Uterus (tissue), 3 donors: ENCODE measurements at regions not wholly inside any gene's neighbourhood (a gene's known extent, or its start where the extent isn't known, plus 50 kb on each side); places are given as distances from the start of the nearest gene placed in this dataset.

ENCODE experiments used
- DNase-seq, 2 donors: peaks; one replicate each; pipeline ENCODE4 v3.0.0-alpha.2; 2019 to 2020
- H3K27ac ChIP-seq, 2 donors: fragments of 200-600 bp; sonication (generic); 1 replicate in 1 of 2; 2 replicates in 1 of 2; pipeline ENCODE4 v1.5.1; 2016 to 2018
- H3K27me3 ChIP-seq, 2 donors: fragments of 200-600 bp; sonication (generic); one replicate each; pipeline ENCODE4 v1.5.1; 2018 to 2019; ENCODE audit warnings: control low read depth in 1 of 2
- H3K36me3 ChIP-seq, 2 donors: fragments of 200-600 bp; sonication (generic); one replicate each; pipeline ENCODE4 v1.5.1; 2019; ENCODE audit warnings: control low read depth in 1 of 2
- H3K4me1 ChIP-seq, 2 donors: fragments of 200-600 bp; sonication (generic); one replicate each; pipeline ENCODE4 v1.5.1; 2018 to 2019; ENCODE audit warnings: control low read depth in 1 of 2
- H3K4me3 ChIP-seq, 2 donors: fragments of 200-600 bp; sonication (generic); 1 replicate in 1 of 2; 2 replicates in 1 of 2; pipeline ENCODE4 v1.5.1; 2018 to 2019; ENCODE audit warnings: mild to moderate bottlenecking in 1 of 2
- H3K9me3 ChIP-seq, 2 donors: fragments of 200-600 bp; sonication (generic); one replicate each; pipeline ENCODE4 v1.5.1; 2019; ENCODE audit warnings: control low read depth in 1 of 2
- POLR2A ChIP-seq, 2 donors: fragments of 450-650 bp; IDR thresholded peaks; one replicate each; pipeline ENCODE4 v1.6.1; 2016; ENCODE audit warnings: antibody characterized with exemption in 2 of 2, mild to moderate bottlenecking in 1 of 2, moderate library complexity in 1 of 2
- intact Hi-C: fragments of 100-400 bp; cut with DNase I; formaldehyde crosslinking; loops from one replicate; pipeline ENCODE4 v1.15.1; 2023; ENCODE audit warnings: low total_unique reads
- TF ChIP-seq, protein P1 (sequence below), 4 experiments: fragments of 200-600 bp in 2 of 4; fragments of 450-650 bp in 2 of 4; sonication (generic) in 2 of 4; IDR thresholded peaks; one replicate each; pipeline ENCODE4 v1.5.1; 2016 to 2019; ENCODE audit warnings: antibody characterized with exemption in 4 of 4, mild to moderate bottlenecking in 2 of 4, moderate library complexity in 1 of 4
- donor health status: DM: yes; HTN: yes; CAD: no.

DNA sequence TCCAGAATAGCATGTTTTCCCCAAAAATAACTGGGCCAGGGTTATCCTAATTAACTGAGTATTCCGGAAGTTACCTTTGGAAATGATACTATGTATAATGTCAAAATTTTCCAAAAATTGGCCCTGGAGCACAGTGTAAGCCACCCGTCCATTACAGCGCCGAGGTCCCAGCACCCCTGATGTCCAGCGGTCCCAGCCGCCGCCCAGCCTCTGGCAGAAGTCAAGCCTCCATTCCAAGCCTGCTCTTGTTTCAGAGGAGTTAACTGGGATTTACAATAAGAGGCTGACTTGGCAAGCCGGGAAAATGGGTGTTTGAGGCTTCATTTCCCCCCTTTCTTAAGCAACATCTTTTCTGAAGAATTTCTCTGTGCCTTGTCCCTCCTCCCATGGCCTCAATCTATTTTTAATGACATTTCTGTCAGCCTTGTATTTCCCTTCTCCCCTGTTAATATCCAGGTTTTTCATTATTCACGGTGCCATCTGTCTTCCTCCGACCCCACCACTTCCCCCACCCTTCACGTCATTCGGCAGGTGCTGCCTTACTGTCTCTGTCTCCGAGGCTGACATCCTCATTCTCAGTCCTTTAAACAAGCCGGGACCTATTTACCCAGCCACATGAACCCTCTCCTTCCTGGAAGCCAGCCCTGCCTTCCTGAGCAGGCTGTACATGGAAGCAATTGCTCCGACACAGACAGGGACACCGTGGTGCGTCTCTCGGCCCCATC lies 490.9 kb downstream of the NPHP4 start:
- no peaks in the 10 kb centered on the region for H3K27me3 ChIP-seq
- intact Hi-C loops, result no loop called here
- DNase-seq, result no peak
- no peaks in the 10 kb centered on the region for H3K36me3 ChIP-seq
- no peak overlapping the region for H3K4me3 ChIP-seq
- no peak overlapping the region for H3K27ac ChIP-seq
- H3K9me3 ChIP-seq, result no peaks in the 10 kb centered on the region
- H3K4me1 ChIP-seq, result no peaks in the 10 kb centered on the region
- TF ChIP-seq POLR2A (IDR thresholded peaks at IDR 0.05), result no peak
- TF ChIP-seq, protein P1, sequence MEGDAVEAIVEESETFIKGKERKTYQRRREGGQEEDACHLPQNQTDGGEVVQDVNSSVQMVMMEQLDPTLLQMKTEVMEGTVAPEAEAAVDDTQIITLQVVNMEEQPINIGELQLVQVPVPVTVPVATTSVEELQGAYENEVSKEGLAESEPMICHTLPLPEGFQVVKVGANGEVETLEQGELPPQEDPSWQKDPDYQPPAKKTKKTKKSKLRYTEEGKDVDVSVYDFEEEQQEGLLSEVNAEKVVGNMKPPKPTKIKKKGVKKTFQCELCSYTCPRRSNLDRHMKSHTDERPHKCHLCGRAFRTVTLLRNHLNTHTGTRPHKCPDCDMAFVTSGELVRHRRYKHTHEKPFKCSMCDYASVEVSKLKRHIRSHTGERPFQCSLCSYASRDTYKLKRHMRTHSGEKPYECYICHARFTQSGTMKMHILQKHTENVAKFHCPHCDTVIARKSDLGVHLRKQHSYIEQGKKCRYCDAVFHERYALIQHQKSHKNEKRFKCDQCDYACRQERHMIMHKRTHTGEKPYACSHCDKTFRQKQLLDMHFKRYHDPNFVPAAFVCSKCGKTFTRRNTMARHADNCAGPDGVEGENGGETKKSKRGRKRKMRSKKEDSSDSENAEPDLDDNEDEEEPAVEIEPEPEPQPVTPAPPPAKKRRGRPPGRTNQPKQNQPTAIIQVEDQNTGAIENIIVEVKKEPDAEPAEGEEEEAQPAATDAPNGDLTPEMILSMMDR (IDR thresholded peaks at IDR 0.05), result no peak

DNA sequence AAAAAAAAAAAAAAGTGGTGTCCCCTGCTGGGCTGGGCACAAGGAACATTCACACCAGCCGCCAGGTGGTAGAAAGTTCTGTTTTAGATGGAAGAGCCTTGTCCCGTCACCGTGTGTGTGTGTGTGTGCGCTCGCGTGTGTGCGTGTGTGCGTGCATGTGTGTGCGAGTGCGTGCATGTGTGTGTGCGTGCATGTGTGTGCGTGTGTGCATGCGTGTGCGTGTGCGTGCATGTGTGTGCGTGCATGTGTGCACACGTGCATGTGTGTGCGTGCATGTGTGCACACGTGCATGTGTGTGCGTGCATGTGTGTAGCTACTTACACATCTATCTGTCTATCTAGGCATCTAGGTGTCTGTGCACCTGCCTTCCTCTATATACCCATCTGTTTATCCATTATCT lies 491.7 kb downstream of the NPHP4 start:
- intact Hi-C loops, result no loop called here
- DNase-seq, result no peak
- TF ChIP-seq, protein P1 (IDR thresholded peaks at IDR 0.05), result no peak
- TF ChIP-seq POLR2A (IDR thresholded peaks at IDR 0.05), result no peak
- Histone ChIP-seq H3K4me3 (no peak overlapping the region), H3K27me3 (no peaks in the 10 kb centered on the region), H3K27ac (no peak overlapping the region), H3K36me3 (no peaks in the 10 kb centered on the region), H3K4me1 (no peaks in the 10 kb centered on the region), H3K9me3 (no peaks in the 10 kb centered on the region)

DNA sequence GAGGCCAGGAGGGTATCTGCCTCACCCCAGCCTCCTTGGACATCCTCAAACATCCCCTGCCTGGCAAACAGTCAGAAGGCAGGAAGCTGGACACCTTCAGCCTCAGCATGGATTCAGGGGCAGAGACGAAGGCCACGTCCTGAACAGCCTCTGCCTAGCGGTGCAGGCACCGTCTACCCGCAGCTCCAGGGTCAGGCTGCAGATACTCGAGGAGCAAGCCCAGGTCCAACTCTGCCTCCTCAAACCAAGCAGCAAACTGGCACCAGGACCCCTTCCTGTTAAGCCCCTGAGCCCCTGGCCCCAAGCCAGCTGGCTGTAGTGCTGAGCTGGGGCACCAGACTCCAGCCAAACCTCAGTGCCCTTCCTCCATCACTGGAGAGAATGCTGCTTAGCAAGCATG lies 494.7 kb downstream of the NPHP4 start:
- no peaks in the 10 kb centered on the region for H3K27me3 ChIP-seq
- H3K4me3 ChIP-seq, result no peak overlapping the region
- DNase-seq, result no peak
- H3K36me3 ChIP-seq, result no peaks in the 10 kb centered on the region
- TF ChIP-seq, protein P1 (IDR thresholded peaks at IDR 0.05), result no peak
- TF ChIP-seq POLR2A (IDR thresholded peaks at IDR 0.05), result no peak
- H3K27ac ChIP-seq, result no peak overlapping the region
- H3K4me1 ChIP-seq, result no peaks in the 10 kb centered on the region
- no peaks in the 10 kb centered on the region for H3K9me3 ChIP-seq
- intact Hi-C loops, result no loop called here

DNA sequence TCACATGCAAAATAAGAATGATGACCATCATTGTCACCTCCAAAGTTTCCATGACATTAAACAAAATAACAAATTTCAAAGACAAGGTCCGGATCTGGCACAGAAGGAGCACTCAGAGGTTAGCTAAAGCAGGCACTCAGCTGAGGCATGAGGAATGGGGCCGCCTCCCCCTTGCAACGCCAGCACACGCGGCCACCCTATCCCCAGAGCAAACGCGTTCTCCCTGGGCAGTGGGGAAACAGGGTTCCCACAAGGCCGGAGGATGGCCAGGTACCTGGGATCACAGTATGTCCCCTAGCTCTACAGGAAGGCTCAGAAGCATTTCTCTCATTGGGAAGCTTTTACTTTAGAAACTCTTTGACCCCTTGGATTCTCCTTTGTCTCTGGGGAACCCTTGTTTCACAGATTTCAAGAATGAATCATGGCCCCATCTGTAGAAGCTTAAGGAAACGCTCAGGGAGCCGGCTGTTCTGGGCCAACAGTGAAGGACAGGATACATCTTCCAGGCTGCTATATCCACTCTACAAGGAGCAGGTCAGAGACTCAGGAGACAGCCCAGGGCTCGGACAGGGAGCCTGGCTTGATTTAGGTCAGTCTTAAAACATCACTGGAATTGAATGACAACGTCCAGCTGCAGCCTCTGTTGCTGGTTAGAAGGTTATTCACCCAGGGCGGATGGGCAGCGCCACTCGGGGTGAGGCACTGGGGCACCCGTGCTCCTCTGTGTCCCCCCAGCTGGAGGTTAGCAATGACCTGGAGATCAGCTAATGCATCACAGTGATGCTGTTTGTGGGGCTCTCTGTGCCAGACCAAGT lies 496.4 kb downstream of the NPHP4 start:
- Histone ChIP-seq H3K36me3 (no peaks in the 10 kb centered on the region), H3K27me3 (no peaks in the 10 kb centered on the region), H3K4me3 (no peak overlapping the region), H3K4me1 (no peaks in the 10 kb centered on the region), H3K27ac (no peak overlapping the region), H3K9me3 (no peaks in the 10 kb centered on the region)
- intact Hi-C loops, result no loop called here
- TF ChIP-seq, protein P1 (IDR thresholded peaks at IDR 0.05), result no peak
- no peak for TF ChIP-seq POLR2A (IDR thresholded peaks at IDR 0.05)
- no peak for DNase-seq

DNA sequence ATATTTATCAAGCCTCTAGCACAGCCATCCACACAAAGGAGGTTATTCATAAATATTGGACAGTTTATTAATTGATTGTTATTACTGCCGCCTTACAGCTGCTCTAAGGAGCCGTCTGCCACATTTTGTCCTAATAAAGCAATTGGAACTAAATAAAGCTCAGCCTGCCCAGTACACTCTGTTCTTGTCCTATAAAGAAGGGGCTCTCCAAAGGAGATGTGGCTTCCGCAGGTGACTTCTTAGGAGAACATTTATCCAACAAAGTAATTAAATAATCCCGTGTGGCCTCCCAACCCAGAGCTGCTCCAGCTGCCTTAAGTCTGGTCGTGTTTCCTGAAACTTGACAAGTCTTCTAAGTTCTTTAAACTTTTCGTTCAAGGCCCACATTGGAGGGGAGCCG lies 497.7 kb downstream of the NPHP4 start:
- no peak overlapping the region for H3K27ac ChIP-seq
- no peak overlapping the region for H3K4me3 ChIP-seq
- no peaks in the 10 kb centered on the region for H3K36me3 ChIP-seq
- TF ChIP-seq POLR2A (IDR thresholded peaks at IDR 0.05), result no peak
- TF ChIP-seq, protein P1 (IDR thresholded peaks at IDR 0.05), result no peak
- intact Hi-C loops, result no loop called here
- no peaks in the 10 kb centered on the region for H3K9me3 ChIP-seq
- DNase-seq, result no peak
- H3K27me3 ChIP-seq, result no peaks in the 10 kb centered on the region
- no peaks in the 10 kb centered on the region for H3K4me1 ChIP-seq
